Lung (tissue), 11 donors: ENCODE measurements at regions not wholly inside any gene's neighbourhood (a gene's known extent, or its start where the extent isn't known, plus 50 kb on each side); places are given as distances from the start of the nearest gene placed in this dataset.

Experiments used
- ATAC-seq: fragments of 200-7000 bp; cut with Tn5 transposase; one replicate; pipeline ENCODE4 v1.9.1; 2020; ENCODE audit warnings: moderate number of reproducible peaks; ENCODE audit not compliant: insufficient read depth, low FRiP score
- DNase-seq, 3 donors: peaks; one replicate each; pipeline ENCODE4 v3.0.0-alpha.2; 2013 to 2017
- H3K27ac ChIP-seq, 2 donors: one replicate each; pipeline ENCODE4 v1.5.1; 2013; ENCODE audit warnings: mild to moderate bottlenecking in 2 of 2, moderate library complexity in 2 of 2, control low read depth in 1 of 2, inconsistent platforms in 1 of 2, low read depth in 1 of 2, low read length in 1 of 2
- H3K27me3 ChIP-seq, 3 donors: one replicate each; pipeline ENCODE4 v1.5.1; 2013; ENCODE audit warnings: low read length in 2 of 3; ENCODE audit not compliant: control insufficient read depth in 3 of 3, insufficient read depth in 3 of 3
- H3K36me3 ChIP-seq, 4 donors: one replicate each; pipeline ENCODE4 v1.5.1; 2013; ENCODE audit warnings: low read length in 4 of 4, mild to moderate bottlenecking in 1 of 4, moderate library complexity in 1 of 4; ENCODE audit not compliant: control insufficient read depth in 4 of 4, insufficient read depth in 4 of 4
- H3K4me1 ChIP-seq, 5 donors: one replicate each; pipeline ENCODE4 v1.5.1; 2013; ENCODE audit warnings: low read length in 5 of 5, mild to moderate bottlenecking in 2 of 5, moderate library complexity in 1 of 5; ENCODE audit not compliant: control insufficient read depth in 5 of 5, insufficient read depth in 5 of 5
- H3K4me3 ChIP-seq: one replicate; pipeline ENCODE4 v1.5.1; 2013; ENCODE audit warnings: mild to moderate bottlenecking, control low read depth, moderate library complexity
- H3K9ac ChIP-seq, 2 donors: one replicate each; pipeline ENCODE4 v1.5.1; 2013; ENCODE audit warnings: low read length in 2 of 2, control low read depth in 1 of 2; ENCODE audit not compliant: insufficient read depth in 1 of 2
- H3K9me3 ChIP-seq, 4 donors: one replicate each; pipeline ENCODE4 v1.5.1; 2013; ENCODE audit warnings: low read length in 3 of 4, mild to moderate bottlenecking in 1 of 4, moderate library complexity in 1 of 4; ENCODE audit not compliant: control insufficient read depth in 4 of 4, insufficient read depth in 3 of 4
- WGBS, 2 donors: extraction: QIAGEN DNeasy Blood & Tissue Kit; methylation state at CpG; one replicate each; pipeline ENCODE4 v1.1.7; 2013; 5-methylcytosine and 5-hydroxymethylcytosine counted together
- TF ChIP-seq, protein P1 (sequence below): IDR thresholded peaks from 2 replicates; pipeline ENCODE4 v1.5.1; 2012; ENCODE audit warnings: mild to moderate bottlenecking; ENCODE audit errors: control extremely low read depth, extremely low read depth
- donor health status: control.
- donor health status: control.
- donor health status: Bipolar disorder and iron deficiency.
- donor health status: healthy.
- donor health status: DM: yes; HTN: yes; CAD: no.

DNA sequence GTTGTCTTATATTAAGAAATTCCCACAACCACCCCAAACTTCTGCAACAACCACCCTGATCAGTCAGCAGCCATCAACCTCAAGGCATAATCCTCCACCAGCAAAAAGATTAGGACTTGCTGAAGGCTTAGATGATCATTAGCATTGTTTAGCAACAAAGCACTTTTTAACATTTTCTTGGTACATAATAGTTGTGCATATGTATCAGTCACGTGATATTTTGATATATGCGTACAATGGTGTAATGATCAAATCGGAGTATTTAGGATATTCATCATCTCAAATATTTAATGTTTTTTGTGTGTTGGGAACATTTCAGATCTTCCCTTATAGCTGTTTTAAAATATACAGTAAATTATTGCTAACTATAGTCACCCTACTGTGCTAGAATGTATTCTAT lies 73.5 kb upstream of the API5 start:
- H3K27me3 ChIP-seq: no peaks in the 10 kb centered on the region
- DNase-seq: no peak
- no peak overlapping the region for H3K27ac ChIP-seq
- TF ChIP-seq, protein P1, sequence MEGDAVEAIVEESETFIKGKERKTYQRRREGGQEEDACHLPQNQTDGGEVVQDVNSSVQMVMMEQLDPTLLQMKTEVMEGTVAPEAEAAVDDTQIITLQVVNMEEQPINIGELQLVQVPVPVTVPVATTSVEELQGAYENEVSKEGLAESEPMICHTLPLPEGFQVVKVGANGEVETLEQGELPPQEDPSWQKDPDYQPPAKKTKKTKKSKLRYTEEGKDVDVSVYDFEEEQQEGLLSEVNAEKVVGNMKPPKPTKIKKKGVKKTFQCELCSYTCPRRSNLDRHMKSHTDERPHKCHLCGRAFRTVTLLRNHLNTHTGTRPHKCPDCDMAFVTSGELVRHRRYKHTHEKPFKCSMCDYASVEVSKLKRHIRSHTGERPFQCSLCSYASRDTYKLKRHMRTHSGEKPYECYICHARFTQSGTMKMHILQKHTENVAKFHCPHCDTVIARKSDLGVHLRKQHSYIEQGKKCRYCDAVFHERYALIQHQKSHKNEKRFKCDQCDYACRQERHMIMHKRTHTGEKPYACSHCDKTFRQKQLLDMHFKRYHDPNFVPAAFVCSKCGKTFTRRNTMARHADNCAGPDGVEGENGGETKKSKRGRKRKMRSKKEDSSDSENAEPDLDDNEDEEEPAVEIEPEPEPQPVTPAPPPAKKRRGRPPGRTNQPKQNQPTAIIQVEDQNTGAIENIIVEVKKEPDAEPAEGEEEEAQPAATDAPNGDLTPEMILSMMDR: no peak
- H3K4me3 ChIP-seq: no peak overlapping the region
- H3K4me1 ChIP-seq: peaks cover 0 to 22% (median 0%) of the 10 kb centered on the region in 5 donors
- 96 to 97% methylated on average over 3 of the region's 3 CpGs for WGBS, 2 donors
- no peaks in the 10 kb centered on the region for H3K36me3 ChIP-seq
- H3K9me3 ChIP-seq: peaks cover 0 to 7% (median 1%) of the 10 kb centered on the region in 4 donors
- no peak for ATAC-seq
- H3K9ac ChIP-seq: no peak overlapping the region

DNA sequence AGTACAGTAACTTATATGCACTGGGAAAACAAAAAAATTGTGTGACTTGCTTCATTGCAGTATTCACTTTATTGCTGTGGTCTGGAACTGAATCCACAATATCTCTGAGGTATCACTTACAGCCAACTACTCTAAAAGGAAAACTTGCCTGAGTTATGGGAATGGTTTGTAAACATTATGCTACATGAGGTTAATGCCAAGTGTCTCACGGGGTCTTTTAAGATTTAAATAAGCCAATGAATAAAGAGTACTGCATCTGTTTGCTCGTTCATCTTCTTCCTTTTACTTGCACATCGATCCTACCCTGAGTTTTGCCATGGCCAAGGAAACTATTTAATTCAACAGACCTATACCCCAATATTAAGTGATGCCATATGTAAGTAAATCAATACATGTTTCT lies 72.0 kb upstream of the API5 start:
- Histone ChIP-seq H3K27ac (no peak overlapping the region), H3K36me3 (no peaks in the 10 kb centered on the region), H3K9ac (no peak overlapping the region), H3K4me3 (no peak overlapping the region), H3K4me1 (peaks cover 0 to 30% (median 8%) of the 10 kb centered on the region in 5 donors), H3K9me3 (peaks cover 0 to 7% (median 1%) of the 10 kb centered on the region in 4 donors), H3K27me3 (no peaks in the 10 kb centered on the region)
- DNase-seq: no peak
- TF ChIP-seq, protein P1: no peak
- no peak for ATAC-seq
- 61 to 72% methylated on average over 3 of the region's 3 CpGs for WGBS, 2 donors

DNA sequence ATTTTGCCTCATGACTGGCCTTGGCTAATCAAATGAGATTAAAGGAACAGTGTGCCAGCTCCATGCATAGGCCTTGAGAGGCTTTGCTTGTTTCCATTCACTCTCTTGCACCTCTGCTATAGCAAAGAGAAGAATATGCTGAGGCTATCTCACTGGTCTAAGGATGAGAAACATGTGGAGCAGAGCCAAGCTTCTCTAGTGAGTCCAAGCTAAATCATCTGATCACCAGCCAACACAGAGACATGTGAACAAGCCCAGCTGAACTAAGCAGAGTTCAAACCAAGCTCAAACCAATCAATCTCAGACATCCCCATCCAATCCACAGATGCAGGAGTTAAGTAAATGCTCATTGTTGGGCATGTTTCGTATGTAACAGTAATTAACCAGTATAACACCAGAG lies 69.4 kb upstream of the API5 start:
- 59 to 71% methylated on average over 1 of the region's 1 CpG for WGBS, 2 donors

More for the DNA sequence above, 69.4 kb upstream of the API5 start:
- ATAC-seq (no peak), DNase-seq (peak; percentile 68 to 95 (median 90))
- Histone ChIP-seq H3K36me3 (no peaks in the 10 kb centered on the region), H3K27me3 (no peaks in the 10 kb centered on the region), H3K4me1 (peaks cover 0 to 26% (median 11%) of the 10 kb centered on the region in 5 donors), H3K27ac (no peak overlapping the region), H3K9me3 (peaks cover 0 to 1% (median 0%) of the 10 kb centered on the region in 4 donors), H3K9ac (no peak overlapping the region), H3K4me3 (no peak overlapping the region)
- TF ChIP-seq, protein P1: no peak
